ENCODE measurements at regions not wholly inside any gene's neighbourhood (a gene's known extent, or its start where the extent isn't known, plus 50 kb on each side); places are given as distances from the start of the nearest gene placed in this dataset.

GRCh38 chr6:100126790-100127484 lies 132.9 kb upstream of the MCHR2 start:
- no peak overlapping the region for H3K27ac Mint-ChIP-seq
- no peaks in the 10 kb centered on the region for H3K36me3 Mint-ChIP-seq
- no peaks in the 10 kb centered on the region for H3K4me1 Mint-ChIP-seq
- H3K4me3 Mint-ChIP-seq: no peak overlapping the region
- H3K9me3 Mint-ChIP-seq: peaks cover 0 to 19% (median 2%) of the 10 kb centered on the region in 3 donors
- H3K27me3 Mint-ChIP-seq: peaks cover 4% of the 10 kb centered on the region

- Mint-ChIP-seq H3K4me1 (no peaks in the 10 kb centered on the region), H3K36me3 (no peaks in the 10 kb centered on the region), H3K27ac (no peak overlapping the region), H3K4me3 (no peak overlapping the region), H3K9me3 (no peaks in the 10 kb centered on the region), H3K27me3 (peaks cover 1% of the 10 kb centered on the region)
Measured at GRCh38 chr6:100121854-100122609, 128.0 kb upstream of the MCHR2 start.

GRCh38 chr6:100119261-100119660 lies 125.2 kb upstream of the MCHR2 start:
- H3K9me3 Mint-ChIP-seq: no peaks in the 10 kb centered on the region
- no peak overlapping the region for H3K4me3 Mint-ChIP-seq
- peaks cover 0 to 1% (median 0%) of the 10 kb centered on the region in 3 donors for H3K4me1 Mint-ChIP-seq
- no peak overlapping the region for H3K27ac Mint-ChIP-seq
- no peaks in the 10 kb centered on the region for H3K36me3 Mint-ChIP-seq
- peaks cover 1% of the 10 kb centered on the region for H3K27me3 Mint-ChIP-seq

- Mint-ChIP-seq H3K9me3 (no peaks in the 10 kb centered on the region), H3K27ac (no peak overlapping the region), H3K4me1 (peaks cover 0 to 1% (median 0%) of the 10 kb centered on the region in 3 donors), H3K27me3 (no peaks in the 10 kb centered on the region), H3K4me3 (no peak overlapping the region), H3K36me3 (no peaks in the 10 kb centered on the region)
Measured at GRCh38 chr6:100118301-100118700, 124.3 kb upstream of the MCHR2 start.

DNA sequence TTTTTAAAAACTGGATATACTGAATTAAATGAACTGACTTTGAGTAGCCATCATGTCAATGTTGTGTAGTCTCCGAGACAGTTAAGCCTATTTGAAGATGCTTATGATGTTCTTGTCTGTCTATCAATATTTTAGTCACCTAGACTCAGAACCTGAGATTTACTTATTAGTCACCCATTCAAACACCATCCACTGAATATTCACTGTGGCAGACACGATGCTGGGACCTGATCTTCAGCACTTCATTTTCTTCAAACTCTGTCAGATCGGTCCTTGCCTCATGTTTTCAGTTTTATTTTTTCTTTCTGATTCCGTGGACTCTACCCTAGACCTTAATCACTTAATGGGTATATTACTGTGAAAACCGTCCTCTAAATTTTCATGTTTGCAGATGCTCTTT lies 123.7 kb upstream of the MCHR2 start:
- Mint-ChIP-seq H3K27me3 (no peaks in the 10 kb centered on the region), H3K4me3 (no peak overlapping the region), H3K9me3 (no peaks in the 10 kb centered on the region), H3K27ac (no peak overlapping the region), H3K36me3 (no peaks in the 10 kb centered on the region), H3K4me1 (peaks cover 0 to 1% (median 0%) of the 10 kb centered on the region in 3 donors)

- Mint-ChIP-seq H3K27me3 (no peaks in the 10 kb centered on the region), H3K4me1 (peaks cover 0 to 1% (median 0%) of the 10 kb centered on the region in 3 donors), H3K36me3 (no peaks in the 10 kb centered on the region), H3K27ac (no peak overlapping the region), H3K9me3 (no peaks in the 10 kb centered on the region), H3K4me3 (no peak overlapping the region)
Measured at GRCh38 chr6:100116411-100117194, 122.6 kb upstream of the MCHR2 start.

DNA sequence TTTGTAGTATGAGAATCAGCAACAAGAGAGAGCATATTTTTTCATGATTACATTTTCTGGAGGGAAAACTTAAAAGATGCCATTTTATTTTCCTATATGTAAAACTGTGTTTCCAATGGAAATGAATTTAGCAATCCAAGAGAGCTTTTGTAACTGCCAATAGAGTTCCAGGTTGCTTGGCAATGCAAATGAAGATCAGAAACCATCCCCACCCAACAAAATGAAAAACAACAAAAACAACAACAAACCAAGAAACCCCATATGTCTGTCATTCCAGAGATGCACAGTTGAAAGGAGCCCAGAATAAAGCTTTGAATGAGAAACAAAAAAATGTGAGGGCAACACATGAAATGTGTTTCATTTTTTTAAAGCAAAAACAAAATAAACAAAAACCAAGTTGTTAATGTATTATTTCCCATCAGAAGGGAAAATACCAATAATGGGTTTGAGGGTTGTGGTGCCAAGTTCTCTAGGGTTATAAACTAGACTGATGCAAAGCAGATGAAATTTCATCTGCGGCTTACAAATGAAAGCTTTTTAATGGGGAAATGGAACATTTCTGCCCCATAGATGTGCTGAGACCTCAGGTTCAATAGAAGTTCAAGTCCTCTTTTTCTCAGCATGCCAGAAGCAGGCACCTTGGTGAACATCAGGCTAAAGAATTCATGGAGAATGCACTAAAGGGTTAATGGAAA lies 121.5 kb upstream of the MCHR2 start:
- Mint-ChIP-seq H3K27ac (no peak overlapping the region), H3K9me3 (no peaks in the 10 kb centered on the region), H3K4me1 (peaks cover 0 to 1% (median 0%) of the 10 kb centered on the region in 3 donors), H3K4me3 (no peak overlapping the region), H3K36me3 (no peaks in the 10 kb centered on the region), H3K27me3 (peaks cover 3% of the 10 kb centered on the region)

- Mint-ChIP-seq H3K4me1 (peaks cover 0 to 1% (median 0%) of the 10 kb centered on the region in 3 donors), H3K36me3 (no peaks in the 10 kb centered on the region), H3K27ac (no peak overlapping the region), H3K27me3 (peaks cover 9% of the 10 kb centered on the region), H3K9me3 (no peaks in the 10 kb centered on the region), H3K4me3 (no peak overlapping the region)
Measured at GRCh38 chr6:100112855-100113508, 119.0 kb upstream of the MCHR2 start.

DNA sequence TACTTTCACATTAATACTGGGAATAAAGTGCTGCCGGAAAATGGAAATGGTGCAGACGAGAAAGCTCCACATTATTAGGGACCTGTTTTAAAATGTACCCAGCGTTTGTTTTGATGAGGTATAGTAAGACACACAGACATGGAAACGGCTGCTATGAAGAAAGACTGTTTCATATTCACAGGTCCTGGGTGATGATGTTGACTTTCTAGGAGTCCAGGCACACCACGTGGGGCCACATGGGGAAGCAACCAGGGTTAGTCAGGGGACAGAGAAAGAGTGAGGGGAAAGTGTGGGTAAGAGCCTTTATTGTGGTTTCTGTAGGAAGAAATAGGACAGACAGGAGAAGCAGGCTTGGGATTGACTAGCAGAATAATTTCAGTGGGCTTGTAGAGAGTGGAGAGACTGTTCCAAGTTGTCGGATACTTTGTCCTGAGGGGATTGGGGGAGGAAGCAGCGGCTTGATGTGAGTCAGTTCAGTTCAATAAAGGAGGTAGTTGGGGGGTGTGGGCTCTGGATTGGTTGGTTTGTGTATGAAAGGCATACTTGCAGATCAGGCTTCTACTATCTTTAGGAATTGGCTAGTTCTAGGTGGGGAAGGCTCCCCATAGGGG lies 112.0 kb upstream of the MCHR2 start:
- Mint-ChIP-seq H3K27ac (no peak overlapping the region), H3K4me3 (no peak overlapping the region), H3K36me3 (no peaks in the 10 kb centered on the region), H3K4me1 (no peaks in the 10 kb centered on the region), H3K27me3 (peaks cover 10% of the 10 kb centered on the region), H3K9me3 (no peaks in the 10 kb centered on the region)

DNA sequence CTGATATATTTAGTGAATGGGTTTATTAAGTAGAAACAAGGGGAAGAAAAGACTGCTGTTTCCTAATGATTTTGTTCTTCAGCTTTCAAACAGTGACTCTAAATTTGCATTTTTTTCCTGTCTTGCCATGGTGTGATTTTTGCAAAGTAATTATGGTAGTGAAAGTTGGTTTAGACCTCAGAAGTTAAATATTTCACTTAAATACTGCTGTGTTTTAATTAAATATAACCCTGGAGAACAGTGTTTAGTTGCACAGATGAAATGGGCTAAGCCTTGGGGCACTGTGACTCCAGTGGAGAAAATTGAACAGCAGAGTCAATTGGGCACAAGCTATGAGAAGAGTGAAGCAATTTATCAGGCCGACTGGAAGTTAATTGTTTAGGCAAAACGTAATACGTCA lies 111.1 kb upstream of the MCHR2 start:
- Mint-ChIP-seq H3K36me3 (no peaks in the 10 kb centered on the region), H3K9me3 (no peaks in the 10 kb centered on the region), H3K4me3 (no peak overlapping the region), H3K4me1 (no peaks in the 10 kb centered on the region), H3K27me3 (peaks cover 4% of the 10 kb centered on the region), H3K27ac (no peak overlapping the region)

DNA sequence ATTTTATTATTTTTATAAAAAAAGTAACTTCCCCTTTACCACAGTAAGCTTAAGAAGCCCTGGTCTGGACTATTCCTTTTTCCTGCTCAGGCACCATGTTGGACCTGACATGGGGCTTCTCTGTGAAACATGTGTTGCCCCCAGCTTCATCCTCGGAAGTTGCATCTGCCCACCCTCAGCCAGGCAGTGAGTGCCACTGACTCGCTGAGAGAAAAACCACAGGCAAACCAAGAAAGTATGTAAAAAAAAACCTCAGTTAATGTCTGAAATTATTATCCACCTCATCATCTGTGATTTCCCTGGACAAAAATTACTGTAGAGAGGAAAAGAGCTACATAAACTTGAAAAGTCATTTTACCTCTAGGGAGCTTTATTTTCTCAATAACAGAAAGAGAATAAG lies 109.9 kb upstream of the MCHR2 start:
- Mint-ChIP-seq H3K27ac (no peak overlapping the region), H3K4me1 (no peaks in the 10 kb centered on the region), H3K36me3 (no peaks in the 10 kb centered on the region), H3K9me3 (no peaks in the 10 kb centered on the region), H3K27me3 (peaks cover 2% of the 10 kb centered on the region), H3K4me3 (no peak overlapping the region)

- Mint-ChIP-seq H3K36me3 (no peaks in the 10 kb centered on the region), H3K9me3 (no peaks in the 10 kb centered on the region), H3K27me3 (peaks cover 2% of the 10 kb centered on the region), H3K4me3 (no peak overlapping the region), H3K27ac (no peak overlapping the region), H3K4me1 (no peaks in the 10 kb centered on the region)
Measured at GRCh38 chr6:100103194-100103593, 109.2 kb upstream of the MCHR2 start.

- Mint-ChIP-seq H3K36me3 (no peaks in the 10 kb centered on the region), H3K4me1 (no peaks in the 10 kb centered on the region), H3K4me3 (no peak overlapping the region), H3K27me3 (peaks cover 2% of the 10 kb centered on the region), H3K27ac (no peak overlapping the region), H3K9me3 (no peaks in the 10 kb centered on the region)
Measured at GRCh38 chr6:100101644-100102043, 107.6 kb upstream of the MCHR2 start.

GRCh38 chr6:100100776-100101175 lies 106.8 kb upstream of the MCHR2 start:
- Mint-ChIP-seq H3K27me3 (peaks cover 2% of the 10 kb centered on the region), H3K36me3 (no peaks in the 10 kb centered on the region), H3K4me3 (no peak overlapping the region), H3K27ac (no peak overlapping the region), H3K4me1 (no peaks in the 10 kb centered on the region), H3K9me3 (no peaks in the 10 kb centered on the region)

All from IgD-negative memory B cell (primary cell).